Thymus (tissue), 11 donors: ENCODE measurements at regions not wholly inside any gene's neighbourhood (a gene's known extent, or its start where the extent isn't known, plus 50 kb on each side); places are given as distances from the start of the nearest gene placed in this dataset.

ENCODE experiments used
- DNase-seq, 9 donors: peaks; one replicate each; pipeline ENCODE4 v3.0.0-alpha.2; 2013; ENCODE audit warnings: low spot score in 9 of 9, low read depth in 6 of 9, missing footprints in 1 of 9
- H3K27ac ChIP-seq, 2 donors: one replicate each; pipeline ENCODE4 v1.5.1; 2013; ENCODE audit warnings: control low read depth in 1 of 2, low read depth in 1 of 2, low read length in 1 of 2, mild to moderate bottlenecking in 1 of 2, moderate library complexity in 1 of 2
- H3K27me3 ChIP-seq, 2 donors: one replicate each; pipeline ENCODE4 v1.5.1; 2013; ENCODE audit warnings: low read length in 1 of 2; ENCODE audit not compliant: control insufficient read depth in 2 of 2, insufficient read depth in 1 of 2
- H3K36me3 ChIP-seq, 2 donors: one replicate each; pipeline ENCODE4 v1.5.1; 2013; ENCODE audit warnings: low read length in 1 of 2, mild to moderate bottlenecking in 1 of 2, moderate library complexity in 1 of 2; ENCODE audit not compliant: control insufficient read depth in 2 of 2, insufficient read depth in 2 of 2
- H3K4me1 ChIP-seq, 2 donors: one replicate each; pipeline ENCODE4 v1.5.1; 2013; ENCODE audit warnings: low read length in 2 of 2; ENCODE audit not compliant: control insufficient read depth in 2 of 2, insufficient read depth in 2 of 2
- H3K4me3 ChIP-seq, 2 donors: one replicate each; pipeline ENCODE4 v1.5.1; 2013; ENCODE audit warnings: low read length in 2 of 2, control low read depth in 1 of 2, mild to moderate bottlenecking in 1 of 2
- H3K9me3 ChIP-seq, 2 donors: one replicate each; pipeline ENCODE4 v1.5.1; 2013; ENCODE audit warnings: low read length in 1 of 2, mild to moderate bottlenecking in 1 of 2; ENCODE audit not compliant: control insufficient read depth in 2 of 2, insufficient read depth in 1 of 2
- WGBS: extraction: QIAGEN DNeasy Blood & Tissue Kit; methylation state at CpG from one replicate; pipeline ENCODE4 v1.1.7; 2013; 5-methylcytosine and 5-hydroxymethylcytosine counted together
- donor health status: healthy.

- no peak overlapping the region for H3K27ac ChIP-seq
- H3K4me1 ChIP-seq: no peaks in the 10 kb centered on the region
- no peak overlapping the region for H3K4me3 ChIP-seq
- H3K27me3 ChIP-seq: no peaks in the 10 kb centered on the region
- no peaks in the 10 kb centered on the region for H3K36me3 ChIP-seq
- H3K9me3 ChIP-seq: no peaks in the 10 kb centered on the region
- no peak for DNase-seq
Observed at GRCh38 chr1:209473025-209473424, 110.5 kb upstream of the CAMK1G start.

- H3K9me3 ChIP-seq: no peaks in the 10 kb centered on the region
- 97% methylated on average over 6 of the region's 6 CpGs for WGBS
Observed at GRCh38 chr1:209480345-209480744, 103.2 kb upstream of the CAMK1G start.

GRCh38 chr1:209483691-209484090 lies 99.8 kb upstream of the CAMK1G start:
- H3K4me3 ChIP-seq: no peak overlapping the region
- no peaks in the 10 kb centered on the region for H3K4me1 ChIP-seq
- H3K9me3 ChIP-seq: no peaks in the 10 kb centered on the region
- no peak for DNase-seq
- 95% methylated on average over 4 of the region's 4 CpGs for WGBS
- no peaks in the 10 kb centered on the region for H3K36me3 ChIP-seq
- H3K27ac ChIP-seq: no peak overlapping the region
- H3K27me3 ChIP-seq: no peaks in the 10 kb centered on the region

More at GRCh38 chr1:209480345-209480744, 103.2 kb upstream of the CAMK1G start:
- no peaks in the 10 kb centered on the region for H3K27me3 ChIP-seq
- H3K36me3 ChIP-seq: no peaks in the 10 kb centered on the region
- no peak for DNase-seq
- H3K4me3 ChIP-seq: no peak overlapping the region
- no peaks in the 10 kb centered on the region for H3K4me1 ChIP-seq
- no peak overlapping the region for H3K27ac ChIP-seq

- no peak for DNase-seq
- H3K27ac ChIP-seq: no peak overlapping the region
- no peak overlapping the region for H3K4me3 ChIP-seq
- H3K27me3 ChIP-seq: no peaks in the 10 kb centered on the region
- no peaks in the 10 kb centered on the region for H3K36me3 ChIP-seq
- no peaks in the 10 kb centered on the region for H3K9me3 ChIP-seq
- no peaks in the 10 kb centered on the region for H3K4me1 ChIP-seq
Observed at GRCh38 chr1:209484429-209484828, 99.1 kb upstream of the CAMK1G start.

GRCh38 chr1:209485167-209485566 lies 98.3 kb upstream of the CAMK1G start:
- no peaks in the 10 kb centered on the region for H3K9me3 ChIP-seq
- no peak overlapping the region for H3K27ac ChIP-seq
- H3K36me3 ChIP-seq: no peaks in the 10 kb centered on the region
- H3K4me3 ChIP-seq: no peak overlapping the region
- WGBS: 95% methylated on average over 2 of the region's 2 CpGs
- no peaks in the 10 kb centered on the region for H3K27me3 ChIP-seq
- DNase-seq: peak in 3 of 9 donors; percentile 2 to 22 (median 5)
- no peaks in the 10 kb centered on the region for H3K4me1 ChIP-seq

GRCh38 chr1:209485751-209486150 lies 97.8 kb upstream of the CAMK1G start:
- Histone ChIP-seq H3K36me3 (no peaks in the 10 kb centered on the region), H3K9me3 (no peaks in the 10 kb centered on the region), H3K4me1 (no peaks in the 10 kb centered on the region), H3K27me3 (no peaks in the 10 kb centered on the region), H3K4me3 (no peak overlapping the region), H3K27ac (no peak overlapping the region)
- DNase-seq: no peak
- WGBS: 92% methylated on average over 3 of the region's 3 CpGs

- no peaks in the 10 kb centered on the region for H3K9me3 ChIP-seq
- H3K27me3 ChIP-seq: no peaks in the 10 kb centered on the region
- WGBS: 93% methylated on average over 1 of the region's 1 CpG
- no peak overlapping the region for H3K4me3 ChIP-seq
- no peak for DNase-seq
- H3K4me1 ChIP-seq: no peaks in the 10 kb centered on the region
- no peaks in the 10 kb centered on the region for H3K36me3 ChIP-seq
- H3K27ac ChIP-seq: no peak overlapping the region
Observed at GRCh38 chr1:209486861-209487593, 96.5 kb upstream of the CAMK1G start.

GRCh38 chr1:209490013-209490412 lies 93.5 kb upstream of the CAMK1G start:
- Histone ChIP-seq H3K4me3 (no peak overlapping the region), H3K27me3 (no peaks in the 10 kb centered on the region), H3K36me3 (no peaks in the 10 kb centered on the region), H3K4me1 (no peaks in the 10 kb centered on the region), H3K9me3 (no peaks in the 10 kb centered on the region), H3K27ac (no peak overlapping the region)
- 87% methylated on average over 3 of the region's 3 CpGs for WGBS
- no peak for DNase-seq

GRCh38 chr1:209491031-209491430 lies 92.5 kb upstream of the CAMK1G start:
- no peaks in the 10 kb centered on the region for H3K9me3 ChIP-seq
- 90% methylated on average over 2 of the region's 2 CpGs for WGBS
- H3K4me3 ChIP-seq: no peak overlapping the region
- H3K36me3 ChIP-seq: no peaks in the 10 kb centered on the region
- H3K27me3 ChIP-seq: no peaks in the 10 kb centered on the region
- no peak overlapping the region for H3K27ac ChIP-seq
- no peak for DNase-seq
- H3K4me1 ChIP-seq: no peaks in the 10 kb centered on the region
